PC-3 (cell line): ENCODE measurements at regions not wholly inside any gene's neighbourhood (a gene's known extent, or its start where the extent isn't known, plus 50 kb on each side); places are given as distances from the start of the nearest gene placed in this dataset.

Experiments used
- ATAC-seq: fragments of 200-7000 bp; cut with Tn5 transposase; 2 replicates; pipeline ENCODE4 v1.9.1; 2020; ENCODE audit warnings: mild to moderate bottlenecking, moderate library complexity
- BruUV-seq: library from RNA; stranded (reverse); fragments of 400-500 nt; replicated peaks from 2 replicates; lab custom pipeline; 2021; lab: Mats Ljungman, UMichigan
- CTCF ChIA-PET: fragments of 300-600 bp; sonication (Branson Sonifier 250); formaldehyde crosslinking; loops from one replicate; lab custom pipeline; 2022; ENCODE audit warnings: antibody characterized with exemption; lab: Charles Lee
- POLR2A ChIA-PET: fragments of 300-600 bp; sonication (Branson Sonifier 250); formaldehyde crosslinking; loops from one replicate; lab custom pipeline; 2022; ENCODE audit warnings: antibody characterized with exemption; ENCODE audit not compliant: unreplicated experiment; lab: Charles Lee
- DNase-seq: peaks from one replicate; pipeline ENCODE4 v3.0.0-alpha.2; 2015
- H2AFZ ChIP-seq: fragments of 300-600 bp; sonication (generic); 2 replicates; pipeline ENCODE4 v1.6.0; 2016; ENCODE audit warnings: antibody characterized with exemption, low read length
- H3F3A ChIP-seq: fragments of 300-600 bp; sonication (generic); one replicate; pipeline ENCODE4 v1.6.0; 2017; ENCODE audit warnings: antibody characterized with exemption, low read length, control low read depth, mild to moderate bottlenecking; ENCODE audit not compliant: unreplicated experiment
- H3K27ac ChIP-seq: fragments of 300-600 bp; sonication (generic); 2 replicates; pipeline ENCODE4 v1.5.1; 2016; ENCODE audit warnings: mild to moderate bottlenecking, low read length
- H3K27me3 ChIP-seq: fragments of 300-600 bp; sonication (generic); 2 replicates; pipeline ENCODE4 v1.6.1; 2016; ENCODE audit warnings: low read length, mixed read lengths
- H3K36me3 ChIP-seq: fragments of 300-600 bp; sonication (generic); 2 replicates; pipeline ENCODE4 v1.6.1; 2016; ENCODE audit warnings: low read depth, mixed run types, low read length, mixed read lengths
- H3K4me1 ChIP-seq: fragments of 300-600 bp; sonication (generic); 2 replicates; pipeline ENCODE4 v1.5.1; 2016; ENCODE audit warnings: low read length; ENCODE audit not compliant: insufficient read depth
- H3K4me2 ChIP-seq: fragments of 300-600 bp; sonication (generic); 2 replicates; pipeline ENCODE4 v1.6.0; 2016; ENCODE audit warnings: low read length
- H3K4me3 ChIP-seq: fragments of 300-600 bp; sonication (generic); 2 replicates; pipeline ENCODE4 v1.5.1; 2016; ENCODE audit warnings: mild to moderate bottlenecking, low read length, mixed read lengths
- H3K79me2 ChIP-seq: fragments of 300-600 bp; sonication (generic); 2 replicates; pipeline ENCODE4 v1.6.1; 2017; ENCODE audit warnings: low read length, mixed read lengths
- H3K9ac ChIP-seq: fragments of 300-600 bp; sonication (generic); 2 replicates; pipeline ENCODE4 v1.6.0; 2016; ENCODE audit warnings: mild to moderate bottlenecking, low read length
- H3K9me2 ChIP-seq: fragments of 300-600 bp; sonication (generic); replicated peaks from 2 replicates; pipeline ENCODE4 v1.6.1; 2016; ENCODE audit warnings: mixed run types, low read length, mixed read lengths
- H3K9me3 ChIP-seq: fragments of 300-600 bp; sonication (generic); 2 replicates; pipeline ENCODE4 v1.6.1; 2016; ENCODE audit warnings: low read length, mixed read lengths
- H4K20me1 ChIP-seq: fragments of 300-600 bp; sonication (generic); 2 replicates; pipeline ENCODE4 v1.6.1; 2016; ENCODE audit warnings: low read length, mixed read lengths
- EZH2 ChIP-seq: fragments of 300-600 bp; sonication (generic); IDR thresholded peaks from one replicate; pipeline ENCODE4 v1.6.1; 2017; ENCODE audit warnings: antibody characterized with exemption, mild to moderate bottlenecking, low read length; ENCODE audit not compliant: unreplicated experiment
- EZH2phosphoT487 ChIP-seq: fragments of 300-600 bp; sonication (generic); IDR thresholded peaks from 2 replicates; pipeline ENCODE4 v1.6.1; 2018; ENCODE audit warnings: mild to moderate bottlenecking, antibody characterized with exemption, low read length, borderline replicate concordance
- intact Hi-C: fragments of 100-400 bp; cut with micrococcal nuclease; formaldehyde crosslinking; loops from 2 replicates; pipeline ENCODE4 v1.9.0; 2023
- TF ChIP-seq, protein P1 (sequence below): fragments of 300-600 bp; sonication (generic); conservative IDR thresholded peaks from 2 replicates; pipeline ENCODE4 v1.5.1; 2017; ENCODE audit warnings: antibody characterized with exemption, low read depth, mild to moderate bottlenecking, low read length

- POLR2A ChIA-PET, result no interaction called here
- CTCF ChIA-PET, result interaction anchor here (0.5 to 1.6 kb wide), 2 partner anchors 575 to 969 kb away, joined by 3 to 7 read pairs; no protein-coding TSS in a partner anchor
- Histone ChIP-seq H3K4me3 (no peak overlapping the region), H3K27me3 (peaks cover 45% of the 10 kb centered on the region), H3K9me3 (no peaks in the 10 kb centered on the region), H2AFZ (no peak overlapping the region), H3K4me2 (no peak overlapping the region), H3K36me3 (no peaks in the 10 kb centered on the region), H3K79me2 (no peaks in the 10 kb centered on the region), H3K27ac (no peak overlapping the region), H3K9ac (no peak overlapping the region), H3K9me2 (no peaks in the 10 kb centered on the region), H3K4me1 (no peaks in the 10 kb centered on the region), H4K20me1 (no peaks in the 10 kb centered on the region), H3F3A (no peaks in the 10 kb centered on the region)
- peak; percentile 74 for ATAC-seq
- BruUV-seq, result no TSS peak
- DNase-seq, result peak; percentile 55
- TF ChIP-seq EZH2, result no peak
- TF ChIP-seq, protein P1, sequence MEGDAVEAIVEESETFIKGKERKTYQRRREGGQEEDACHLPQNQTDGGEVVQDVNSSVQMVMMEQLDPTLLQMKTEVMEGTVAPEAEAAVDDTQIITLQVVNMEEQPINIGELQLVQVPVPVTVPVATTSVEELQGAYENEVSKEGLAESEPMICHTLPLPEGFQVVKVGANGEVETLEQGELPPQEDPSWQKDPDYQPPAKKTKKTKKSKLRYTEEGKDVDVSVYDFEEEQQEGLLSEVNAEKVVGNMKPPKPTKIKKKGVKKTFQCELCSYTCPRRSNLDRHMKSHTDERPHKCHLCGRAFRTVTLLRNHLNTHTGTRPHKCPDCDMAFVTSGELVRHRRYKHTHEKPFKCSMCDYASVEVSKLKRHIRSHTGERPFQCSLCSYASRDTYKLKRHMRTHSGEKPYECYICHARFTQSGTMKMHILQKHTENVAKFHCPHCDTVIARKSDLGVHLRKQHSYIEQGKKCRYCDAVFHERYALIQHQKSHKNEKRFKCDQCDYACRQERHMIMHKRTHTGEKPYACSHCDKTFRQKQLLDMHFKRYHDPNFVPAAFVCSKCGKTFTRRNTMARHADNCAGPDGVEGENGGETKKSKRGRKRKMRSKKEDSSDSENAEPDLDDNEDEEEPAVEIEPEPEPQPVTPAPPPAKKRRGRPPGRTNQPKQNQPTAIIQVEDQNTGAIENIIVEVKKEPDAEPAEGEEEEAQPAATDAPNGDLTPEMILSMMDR, result peak; percentile 65
- no peak for TF ChIP-seq EZH2phosphoT487
- intact Hi-C loops, result loop anchor here (1.0 to 10.0 kb wide), 2 partner anchors 970 to 1040 kb away; no protein-coding TSS in a partner anchor
These were observed 153.9 kb downstream of the TEX29 start for GRCh38 chr13:111474136-111475002.

- no peak overlapping the region for H2AFZ ChIP-seq
- BruUV-seq, result no TSS peak
- H3K27ac ChIP-seq, result no peak overlapping the region
- peaks cover 45% of the 10 kb centered on the region for H3K27me3 ChIP-seq
- intact Hi-C loops, result loop anchor here (10.0 kb wide), 1 partner anchor 1039 kb away; no protein-coding TSS in a partner anchor
- no peak overlapping the region for H3K4me3 ChIP-seq
- ChIA-PET POLR2A (no interaction called here), CTCF (interaction anchor here (1.6 kb wide), 1 partner anchor 968 kb away, joined by 7 read pairs; no protein-coding TSS in a partner anchor)
- no peaks in the 10 kb centered on the region for H4K20me1 ChIP-seq
- H3K79me2 ChIP-seq, result no peaks in the 10 kb centered on the region
- TF ChIP-seq EZH2 (no peak), EZH2phosphoT487 (no peak)
- TF ChIP-seq, protein P1, result no peak
- no peak overlapping the region for H3K4me2 ChIP-seq
- no peak for DNase-seq
- H3K9me3 ChIP-seq, result no peaks in the 10 kb centered on the region
- H3K4me1 ChIP-seq, result no peaks in the 10 kb centered on the region
- H3K36me3 ChIP-seq, result no peaks in the 10 kb centered on the region
- no peaks in the 10 kb centered on the region for H3K9me2 ChIP-seq
- no peak overlapping the region for H3K9ac ChIP-seq
- H3F3A ChIP-seq, result no peaks in the 10 kb centered on the region
- ATAC-seq, result no peak
These were observed 155.0 kb downstream of the TEX29 start for GRCh38 chr13:111475488-111475887.

DNA sequence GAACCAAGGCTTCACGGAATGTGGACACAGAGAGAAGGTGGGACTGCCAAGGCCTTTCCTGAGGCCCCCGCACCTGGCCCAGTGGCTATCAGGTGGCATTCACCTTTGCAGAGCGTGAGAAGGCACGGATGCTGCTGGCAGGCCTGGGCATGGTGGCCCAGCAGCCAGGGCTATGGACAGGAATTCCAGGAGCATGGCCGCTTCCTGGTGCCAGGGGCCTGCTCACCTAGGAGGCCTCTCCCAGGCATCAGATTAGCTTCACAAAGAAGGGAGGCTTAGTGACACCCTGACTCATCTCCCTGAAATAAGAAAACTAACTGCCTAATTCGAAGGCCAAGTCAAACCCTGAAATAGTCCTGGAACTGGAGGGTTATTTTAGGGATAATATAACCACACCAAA is 155.8 kb downstream of the TEX29 start:
- POLR2A ChIA-PET, result no interaction called here
- H3K9me3 ChIP-seq, result no peaks in the 10 kb centered on the region
- no peak overlapping the region for H3K4me3 ChIP-seq
- intact Hi-C loops, result loop anchor here (10.0 kb wide), 1 partner anchor 1039 kb away; no protein-coding TSS in a partner anchor
- H2AFZ ChIP-seq, result no peak overlapping the region
- H3K27ac ChIP-seq, result no peak overlapping the region
- CTCF ChIA-PET, result no interaction called here
- H3K36me3 ChIP-seq, result no peaks in the 10 kb centered on the region
- H3F3A ChIP-seq, result no peaks in the 10 kb centered on the region
- H3K27me3 ChIP-seq, result peaks cover 46% of the 10 kb centered on the region
- DNase-seq (no peak), ATAC-seq (no peak)
- no peaks in the 10 kb centered on the region for H4K20me1 ChIP-seq
- no TSS peak for BruUV-seq
- H3K9me2 ChIP-seq, result no peaks in the 10 kb centered on the region
- H3K9ac ChIP-seq, result no peak overlapping the region
- H3K4me1 ChIP-seq, result no peaks in the 10 kb centered on the region
- no peak overlapping the region for H3K4me2 ChIP-seq
- TF ChIP-seq, protein P1, result no peak
- TF ChIP-seq EZH2phosphoT487 (no peak), EZH2 (no peak)
- H3K79me2 ChIP-seq, result no peaks in the 10 kb centered on the region
